ENCODE measurements at regions not wholly inside any gene's neighbourhood (a gene's known extent, or its start where the extent isn't known, plus 50 kb on each side); places are given as distances from the start of the nearest gene placed in this dataset.

GRCh38 chr4:188620608-188621007 is 481.4 kb downstream of the TRIML1 start:
- Histone ChIP-seq H3K36me3 (replicated peaks; ENCODE audit: low read depth, low read length) (no peaks in the 10 kb centered on the region), H4K20me1 (ENCODE audit: insufficient read depth, low read length) (no peaks in the 10 kb centered on the region), H3K4me2 (ENCODE audit: low read length) (no peak overlapping the region), H3K27me3 (ENCODE audit: low read depth, low read length) (no peaks in the 10 kb centered on the region), H3K27ac (ENCODE audit: low read length) (no peak overlapping the region), H2AFZ (ENCODE audit: low read depth, low read length) (no peak overlapping the region), H3K4me1 (ENCODE audit: low read length) (no peaks in the 10 kb centered on the region), H3K79me2 (ENCODE audit: low read length) (no peaks in the 10 kb centered on the region), H3K9ac (ENCODE audit: low read length) (no peak overlapping the region), H3K9me3 (ENCODE audit: insufficient read depth, low read length) (no peaks in the 10 kb centered on the region), H3K4me3 (ENCODE audit: low read length) (no peak overlapping the region)
- TF ChIP-seq EZH2phosphoT487 (IDR thresholded peaks at IDR 0.05; ENCODE audit: low read depth) (no peak), CTCF (IDR thresholded peaks at IDR 0.05; ENCODE audit: low read depth, low read length) (no peak)

GRCh38 chr4:188623314-188623854 is 484.1 kb downstream of the TRIML1 start:
- Histone ChIP-seq H3K36me3 (replicated peaks; ENCODE audit: low read depth, low read length) (no peaks in the 10 kb centered on the region), H3K4me2 (ENCODE audit: low read length) (no peak overlapping the region), H3K4me1 (ENCODE audit: low read length) (no peaks in the 10 kb centered on the region), H3K9ac (ENCODE audit: low read length) (no peak overlapping the region), H3K9me3 (ENCODE audit: insufficient read depth, low read length) (no peaks in the 10 kb centered on the region), H3K27me3 (ENCODE audit: low read depth, low read length) (no peaks in the 10 kb centered on the region), H2AFZ (ENCODE audit: low read depth, low read length) (no peak overlapping the region), H4K20me1 (ENCODE audit: insufficient read depth, low read length) (no peaks in the 10 kb centered on the region), H3K79me2 (ENCODE audit: low read length) (no peaks in the 10 kb centered on the region), H3K4me3 (ENCODE audit: low read length) (no peak overlapping the region), H3K27ac (ENCODE audit: low read length) (no peak overlapping the region)
- TF ChIP-seq CTCF (IDR thresholded peaks at IDR 0.05; ENCODE audit: low read depth, low read length), result no peak
- TF ChIP-seq EZH2phosphoT487 (IDR thresholded peaks at IDR 0.05; ENCODE audit: low read depth), result no peak

DNA sequence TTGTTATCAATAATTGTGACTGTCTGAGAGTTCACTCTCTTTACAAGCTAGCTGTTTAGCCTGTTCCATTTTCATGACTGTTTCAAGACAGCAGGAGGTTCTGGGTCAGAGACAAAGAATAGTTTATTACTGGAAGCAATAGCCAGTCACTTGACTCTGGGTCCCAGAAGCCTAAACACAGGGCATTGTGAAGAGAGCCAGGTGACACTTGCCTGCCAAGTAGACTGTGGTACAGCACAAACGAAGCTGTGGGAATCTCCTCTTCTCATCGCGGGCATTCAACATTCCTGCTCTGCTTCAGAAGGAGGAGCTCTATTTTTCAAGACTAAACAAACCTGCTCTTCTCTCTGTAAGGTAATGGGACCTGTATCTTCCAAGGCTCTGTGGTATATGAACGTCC is 485.1 kb downstream of the TRIML1 start:
- H3K4me1 ChIP-seq (ENCODE audit: low read length), result no peaks in the 10 kb centered on the region
- H3K36me3 ChIP-seq (replicated peaks; ENCODE audit: low read depth, low read length), result no peaks in the 10 kb centered on the region
- no peaks in the 10 kb centered on the region for H4K20me1 ChIP-seq (ENCODE audit: insufficient read depth, low read length)
- H3K9ac ChIP-seq (ENCODE audit: low read length), result no peak overlapping the region
- no peak for TF ChIP-seq CTCF (IDR thresholded peaks at IDR 0.05; ENCODE audit: low read depth, low read length)
- no peak for TF ChIP-seq EZH2phosphoT487 (IDR thresholded peaks at IDR 0.05; ENCODE audit: low read depth)
- no peak overlapping the region for H3K4me2 ChIP-seq (ENCODE audit: low read length)
- H3K9me3 ChIP-seq (ENCODE audit: insufficient read depth, low read length), result no peaks in the 10 kb centered on the region
- no peak overlapping the region for H2AFZ ChIP-seq (ENCODE audit: low read depth, low read length)
- H3K27ac ChIP-seq (ENCODE audit: low read length), result no peak overlapping the region
- H3K27me3 ChIP-seq (ENCODE audit: low read depth, low read length), result no peaks in the 10 kb centered on the region
- H3K4me3 ChIP-seq (ENCODE audit: low read length), result no peak overlapping the region
- no peaks in the 10 kb centered on the region for H3K79me2 ChIP-seq (ENCODE audit: low read length)

DNA sequence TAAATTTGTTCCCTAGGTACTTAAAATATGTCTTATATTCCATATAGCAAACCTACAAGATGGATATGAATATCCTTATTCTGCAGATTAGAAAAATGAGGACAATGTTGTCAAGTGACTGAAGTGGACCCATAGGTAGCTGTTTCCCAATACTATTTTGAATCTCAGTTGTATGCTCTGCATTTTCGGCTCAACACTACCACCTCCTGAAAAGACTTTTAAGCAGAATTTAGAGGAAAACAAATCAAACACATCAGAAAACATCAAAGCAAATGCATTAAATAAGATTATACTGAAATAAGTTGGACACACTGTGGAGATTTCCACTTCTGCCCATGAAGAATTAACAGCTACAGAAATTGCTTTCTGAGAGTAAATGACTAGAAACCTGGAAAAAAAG is 488.7 kb downstream of the TRIML1 start:
- Histone ChIP-seq H3K4me1 (ENCODE audit: low read length) (no peaks in the 10 kb centered on the region), H3K79me2 (ENCODE audit: low read length) (no peaks in the 10 kb centered on the region), H3K36me3 (replicated peaks; ENCODE audit: low read depth, low read length) (no peaks in the 10 kb centered on the region), H3K4me2 (ENCODE audit: low read length) (no peak overlapping the region), H2AFZ (ENCODE audit: low read depth, low read length) (no peak overlapping the region), H3K4me3 (ENCODE audit: low read length) (no peak overlapping the region), H3K27me3 (ENCODE audit: low read depth, low read length) (no peaks in the 10 kb centered on the region), H3K27ac (ENCODE audit: low read length) (no peak overlapping the region), H3K9ac (ENCODE audit: low read length) (no peak overlapping the region), H3K9me3 (ENCODE audit: insufficient read depth, low read length) (no peaks in the 10 kb centered on the region), H4K20me1 (ENCODE audit: insufficient read depth, low read length) (no peaks in the 10 kb centered on the region)
- TF ChIP-seq CTCF (IDR thresholded peaks at IDR 0.05; ENCODE audit: low read depth, low read length) (no peak), EZH2phosphoT487 (IDR thresholded peaks at IDR 0.05; ENCODE audit: low read depth) (no peak)
